Loucy (cell line): ENCODE measurements at regions not wholly inside any gene's neighbourhood (a gene's known extent, or its start where the extent isn't known, plus 50 kb on each side); places are given as distances from the start of the nearest gene placed in this dataset.

Experiments
- H2AFZ ChIP-seq: fragments of 200-600 bp; sonication (generic); 2 replicates; pipeline ENCODE4 v1.6.0; 2016; ENCODE audit warnings: antibody characterized with exemption, mild to moderate bottlenecking, low read length, moderate library complexity
- H3F3A ChIP-seq: fragments of 200-600 bp; 2 replicates; pipeline ENCODE4 v1.6.0; 2016; ENCODE audit warnings: antibody characterized with exemption, low read depth, mild to moderate bottlenecking
- H3K27me3 ChIP-seq: fragments of 200-600 bp; sonication (generic); 2 replicates; pipeline ENCODE4 v1.6.1; 2014; ENCODE audit warnings: low read length, mild to moderate bottlenecking; ENCODE audit not compliant: insufficient read depth, poor library complexity, severe bottlenecking
- H3K36me3 ChIP-seq: fragments of 200-600 bp; sonication (generic); 2 replicates; pipeline ENCODE4 v1.6.1; 2016; ENCODE audit warnings: low read length; ENCODE audit not compliant: insufficient read depth
- H3K4me1 ChIP-seq: fragments of 200-600 bp; sonication (generic); 2 replicates; pipeline ENCODE4 v1.5.1; 2014; ENCODE audit warnings: low read length, mild to moderate bottlenecking; ENCODE audit not compliant: insufficient read depth, poor library complexity, severe bottlenecking
- H3K4me2 ChIP-seq: fragments of 200-600 bp; sonication (generic); 2 replicates; pipeline ENCODE4 v1.6.0; 2014; ENCODE audit warnings: antibody characterized with exemption, low read length, low read depth, mild to moderate bottlenecking; ENCODE audit not compliant: poor library complexity, severe bottlenecking
- H3K4me3 ChIP-seq: fragments of 200-600 bp; sonication (generic); 2 replicates; pipeline ENCODE4 v1.5.1; 2014; ENCODE audit warnings: low read length, mild to moderate bottlenecking, mixed read lengths; ENCODE audit not compliant: poor library complexity, severe bottlenecking
- H3K79me2 ChIP-seq: fragments of 200-600 bp; sonication (generic); 2 replicates; pipeline ENCODE4 v1.6.1; 2014; ENCODE audit warnings: low read length; ENCODE audit not compliant: insufficient read depth
- H3K9ac ChIP-seq: fragments of 200-600 bp; sonication (generic); 2 replicates; pipeline ENCODE4 v1.6.0; 2014; ENCODE audit warnings: mild to moderate bottlenecking, low read depth, low read length, moderate library complexity; ENCODE audit not compliant: poor library complexity, severe bottlenecking
- H3K9me2 ChIP-seq: fragments of 200-600 bp; sonication (generic); replicated peaks from 2 replicates; pipeline ENCODE4 v1.6.1; 2016; ENCODE audit warnings: low read depth, low read length, mixed read lengths
- H3K9me3 ChIP-seq: fragments of 200-600 bp; sonication (generic); 2 replicates; pipeline ENCODE4 v1.6.1; 2014; ENCODE audit warnings: mild to moderate bottlenecking, antibody characterized with exemption, low read length, low read depth; ENCODE audit not compliant: insufficient read depth
- H4K20me1 ChIP-seq: fragments of 200-600 bp; sonication (generic); 2 replicates; pipeline ENCODE4 v1.6.0; 2014; ENCODE audit warnings: antibody characterized with exemption, low read length, mild to moderate bottlenecking; ENCODE audit not compliant: insufficient read depth, poor library complexity, severe bottlenecking
- CTCF ChIP-seq: fragments of 200-600 bp; sonication (generic); conservative IDR thresholded peaks from 2 replicates; pipeline ENCODE4 v1.5.1; 2014; ENCODE audit warnings: mild to moderate bottlenecking, antibody characterized with exemption, low read length
- EZH2phosphoT487 ChIP-seq: fragments of 200-600 bp; IDR thresholded peaks from 2 replicates; pipeline ENCODE4 v1.6.1; 2018; ENCODE audit warnings: antibody characterized with exemption, mild to moderate bottlenecking, moderate library complexity, borderline replicate concordance

GRCh38 chr14:65860956-65861611 lies 448.6 kb downstream of the FUT8 start:
- H3K79me2 ChIP-seq, result no peaks in the 10 kb centered on the region
- no peaks in the 10 kb centered on the region for H3K27me3 ChIP-seq
- H2AFZ ChIP-seq, result no peak overlapping the region
- no peaks in the 10 kb centered on the region for H4K20me1 ChIP-seq
- H3K9me3 ChIP-seq, result no peaks in the 10 kb centered on the region
- no peak overlapping the region for H3K9ac ChIP-seq
- H3K36me3 ChIP-seq, result no peaks in the 10 kb centered on the region
- H3K4me1 ChIP-seq, result peaks cover 37% of the 10 kb centered on the region
- no peak overlapping the region for H3K4me3 ChIP-seq
- H3F3A ChIP-seq, result no peaks in the 10 kb centered on the region
- H3K9me2 ChIP-seq, result no peaks in the 10 kb centered on the region
- TF ChIP-seq EZH2phosphoT487 (no peak), CTCF (no peak)
- H3K4me2 ChIP-seq, result peak overlapping the region; percentile 22

- Histone ChIP-seq H3K9me2 (no peaks in the 10 kb centered on the region), H3K9ac (peak overlapping the region; percentile 54), H2AFZ (peak overlapping the region; percentile 76), H4K20me1 (no peaks in the 10 kb centered on the region), H3K27me3 (no peaks in the 10 kb centered on the region), H3F3A (no peaks in the 10 kb centered on the region), H3K4me3 (peak overlapping the region; percentile 19), H3K36me3 (no peaks in the 10 kb centered on the region), H3K4me2 (peak overlapping the region; percentile 52), H3K9me3 (no peaks in the 10 kb centered on the region), H3K4me1 (peaks cover 44% of the 10 kb centered on the region), H3K79me2 (no peaks in the 10 kb centered on the region)
- TF ChIP-seq CTCF (no peak), EZH2phosphoT487 (no peak)
These were observed 452.0 kb downstream of the FUT8 start for GRCh38 chr14:65864549-65864948.

GRCh38 chr14:65864984-65865383 lies 452.5 kb downstream of the FUT8 start:
- H3F3A ChIP-seq, result no peaks in the 10 kb centered on the region
- H3K9ac ChIP-seq, result peak overlapping the region; percentile 54
- peaks cover 44% of the 10 kb centered on the region for H3K4me1 ChIP-seq
- peak overlapping the region; percentile 52 for H3K4me2 ChIP-seq
- TF ChIP-seq CTCF, result no peak
- H3K36me3 ChIP-seq, result no peaks in the 10 kb centered on the region
- H3K9me3 ChIP-seq, result no peaks in the 10 kb centered on the region
- peak overlapping the region; percentile 76 for H2AFZ ChIP-seq
- H4K20me1 ChIP-seq, result no peaks in the 10 kb centered on the region
- H3K4me3 ChIP-seq, result peak overlapping the region; percentile 19
- no peaks in the 10 kb centered on the region for H3K79me2 ChIP-seq
- H3K27me3 ChIP-seq, result no peaks in the 10 kb centered on the region
- H3K9me2 ChIP-seq, result no peaks in the 10 kb centered on the region
